ENCODE measurements at regions not wholly inside any gene's neighbourhood (a gene's known extent, or its start where the extent isn't known, plus 50 kb on each side); places are given as distances from the start of the nearest gene placed in this dataset.

DNA sequence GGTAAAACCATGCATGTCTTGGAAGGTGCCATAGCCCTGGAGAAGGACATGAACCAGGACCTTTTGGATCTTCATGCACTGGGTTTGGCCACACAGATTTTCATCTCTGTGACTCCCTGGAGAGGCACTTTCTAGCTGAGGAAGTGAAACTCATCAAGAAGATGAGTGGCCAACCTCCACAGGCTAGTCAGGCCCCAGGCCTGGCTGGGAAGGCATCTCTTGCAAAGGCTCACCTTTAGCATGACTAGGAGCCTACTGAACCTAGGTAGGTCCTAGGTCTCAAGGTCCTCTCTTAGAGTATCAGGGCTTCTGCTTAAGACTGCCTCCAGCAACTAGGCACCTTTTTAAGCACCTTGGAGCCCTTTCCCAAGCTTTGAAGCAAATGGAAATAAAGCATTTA, 1448.7 kb upstream of the ACO1 start:
- TF ChIP-seq KLF13 (tag; IDR thresholded peaks at IDR 0.05; ENCODE audit: borderline replicate concordance, low read depth) (no peak), HNRNPLL (IDR thresholded peaks at IDR 0.05; ENCODE audit: low read depth, low read length, poor library complexity, severe bottlenecking) (no peak), CBX5 (IDR thresholded peaks at IDR 0.05; ENCODE audit: borderline replicate concordance, low read depth) (no peak), HMG20B (CRISPR knock-in tag; IDR thresholded peaks at IDR 0.05) (no peak)
- TF ChIP-seq, protein P1, sequence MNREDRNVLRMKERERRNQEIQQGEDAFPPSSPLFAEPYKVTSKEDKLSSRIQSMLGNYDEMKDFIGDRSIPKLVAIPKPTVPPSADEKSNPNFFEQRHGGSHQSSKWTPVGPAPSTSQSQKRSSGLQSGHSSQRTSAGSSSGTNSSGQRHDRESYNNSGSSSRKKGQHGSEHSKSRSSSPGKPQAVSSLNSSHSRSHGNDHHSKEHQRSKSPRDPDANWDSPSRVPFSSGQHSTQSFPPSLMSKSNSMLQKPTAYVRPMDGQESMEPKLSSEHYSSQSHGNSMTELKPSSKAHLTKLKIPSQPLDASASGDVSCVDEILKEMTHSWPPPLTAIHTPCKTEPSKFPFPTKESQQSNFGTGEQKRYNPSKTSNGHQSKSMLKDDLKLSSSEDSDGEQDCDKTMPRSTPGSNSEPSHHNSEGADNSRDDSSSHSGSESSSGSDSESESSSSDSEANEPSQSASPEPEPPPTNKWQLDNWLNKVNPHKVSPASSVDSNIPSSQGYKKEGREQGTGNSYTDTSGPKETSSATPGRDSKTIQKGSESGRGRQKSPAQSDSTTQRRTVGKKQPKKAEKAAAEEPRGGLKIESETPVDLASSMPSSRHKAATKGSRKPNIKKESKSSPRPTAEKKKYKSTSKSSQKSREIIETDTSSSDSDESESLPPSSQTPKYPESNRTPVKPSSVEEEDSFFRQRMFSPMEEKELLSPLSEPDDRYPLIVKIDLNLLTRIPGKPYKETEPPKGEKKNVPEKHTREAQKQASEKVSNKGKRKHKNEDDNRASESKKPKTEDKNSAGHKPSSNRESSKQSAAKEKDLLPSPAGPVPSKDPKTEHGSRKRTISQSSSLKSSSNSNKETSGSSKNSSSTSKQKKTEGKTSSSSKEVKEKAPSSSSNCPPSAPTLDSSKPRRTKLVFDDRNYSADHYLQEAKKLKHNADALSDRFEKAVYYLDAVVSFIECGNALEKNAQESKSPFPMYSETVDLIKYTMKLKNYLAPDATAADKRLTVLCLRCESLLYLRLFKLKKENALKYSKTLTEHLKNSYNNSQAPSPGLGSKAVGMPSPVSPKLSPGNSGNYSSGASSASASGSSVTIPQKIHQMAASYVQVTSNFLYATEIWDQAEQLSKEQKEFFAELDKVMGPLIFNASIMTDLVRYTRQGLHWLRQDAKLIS (CRISPR knock-in tag; IDR thresholded peaks at IDR 0.05), result no peak
- TF ChIP-seq, protein P2, sequence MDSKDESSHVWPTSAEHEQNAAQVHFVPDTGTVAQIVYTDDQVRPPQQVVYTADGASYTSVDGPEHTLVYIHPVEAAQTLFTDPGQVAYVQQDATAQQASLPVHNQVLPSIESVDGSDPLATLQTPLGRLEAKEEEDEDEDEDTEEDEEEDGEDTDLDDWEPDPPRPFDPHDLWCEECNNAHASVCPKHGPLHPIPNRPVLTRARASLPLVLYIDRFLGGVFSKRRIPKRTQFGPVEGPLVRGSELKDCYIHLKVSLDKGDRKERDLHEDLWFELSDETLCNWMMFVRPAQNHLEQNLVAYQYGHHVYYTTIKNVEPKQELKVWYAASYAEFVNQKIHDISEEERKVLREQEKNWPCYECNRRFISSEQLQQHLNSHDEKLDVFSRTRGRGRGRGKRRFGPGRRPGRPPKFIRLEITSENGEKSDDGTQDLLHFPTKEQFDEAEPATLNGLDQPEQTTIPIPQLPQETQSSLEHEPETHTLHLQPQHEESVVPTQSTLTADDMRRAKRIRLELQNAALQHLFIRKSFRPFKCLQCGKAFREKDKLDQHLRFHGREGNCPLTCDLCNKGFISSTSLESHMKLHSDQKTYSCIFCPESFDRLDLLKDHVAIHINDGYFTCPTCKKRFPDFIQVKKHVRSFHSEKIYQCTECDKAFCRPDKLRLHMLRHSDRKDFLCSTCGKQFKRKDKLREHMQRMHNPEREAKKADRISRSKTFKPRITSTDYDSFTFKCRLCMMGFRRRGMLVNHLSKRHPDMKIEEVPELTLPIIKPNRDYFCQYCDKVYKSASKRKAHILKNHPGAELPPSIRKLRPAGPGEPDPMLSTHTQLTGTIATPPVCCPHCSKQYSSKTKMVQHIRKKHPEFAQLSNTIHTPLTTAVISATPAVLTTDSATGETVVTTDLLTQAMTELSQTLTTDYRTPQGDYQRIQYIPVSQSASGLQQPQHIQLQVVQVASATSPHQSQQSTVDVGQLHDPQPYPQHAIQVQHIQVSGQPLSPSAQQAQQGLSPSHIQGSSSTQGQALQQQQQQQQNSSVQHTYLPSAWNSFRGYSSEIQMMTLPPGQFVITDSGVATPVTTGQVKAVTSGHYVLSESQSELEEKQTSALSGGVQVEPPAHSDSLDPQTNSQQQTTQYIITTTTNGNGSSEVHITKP (IDR thresholded peaks at IDR 0.05; ENCODE audit: partially characterized antibody), result no peak
- TF ChIP-seq, protein P3, sequence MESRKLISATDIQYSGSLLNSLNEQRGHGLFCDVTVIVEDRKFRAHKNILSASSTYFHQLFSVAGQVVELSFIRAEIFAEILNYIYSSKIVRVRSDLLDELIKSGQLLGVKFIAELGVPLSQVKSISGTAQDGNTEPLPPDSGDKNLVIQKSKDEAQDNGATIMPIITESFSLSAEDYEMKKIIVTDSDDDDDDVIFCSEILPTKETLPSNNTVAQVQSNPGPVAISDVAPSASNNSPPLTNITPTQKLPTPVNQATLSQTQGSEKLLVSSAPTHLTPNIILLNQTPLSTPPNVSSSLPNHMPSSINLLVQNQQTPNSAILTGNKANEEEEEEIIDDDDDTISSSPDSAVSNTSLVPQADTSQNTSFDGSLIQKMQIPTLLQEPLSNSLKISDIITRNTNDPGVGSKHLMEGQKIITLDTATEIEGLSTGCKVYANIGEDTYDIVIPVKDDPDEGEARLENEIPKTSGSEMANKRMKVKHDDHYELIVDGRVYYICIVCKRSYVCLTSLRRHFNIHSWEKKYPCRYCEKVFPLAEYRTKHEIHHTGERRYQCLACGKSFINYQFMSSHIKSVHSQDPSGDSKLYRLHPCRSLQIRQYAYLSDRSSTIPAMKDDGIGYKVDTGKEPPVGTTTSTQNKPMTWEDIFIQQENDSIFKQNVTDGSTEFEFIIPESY (CRISPR knock-in tag; IDR thresholded peaks at IDR 0.05), result no peak
- TF ChIP-seq, protein P4, sequence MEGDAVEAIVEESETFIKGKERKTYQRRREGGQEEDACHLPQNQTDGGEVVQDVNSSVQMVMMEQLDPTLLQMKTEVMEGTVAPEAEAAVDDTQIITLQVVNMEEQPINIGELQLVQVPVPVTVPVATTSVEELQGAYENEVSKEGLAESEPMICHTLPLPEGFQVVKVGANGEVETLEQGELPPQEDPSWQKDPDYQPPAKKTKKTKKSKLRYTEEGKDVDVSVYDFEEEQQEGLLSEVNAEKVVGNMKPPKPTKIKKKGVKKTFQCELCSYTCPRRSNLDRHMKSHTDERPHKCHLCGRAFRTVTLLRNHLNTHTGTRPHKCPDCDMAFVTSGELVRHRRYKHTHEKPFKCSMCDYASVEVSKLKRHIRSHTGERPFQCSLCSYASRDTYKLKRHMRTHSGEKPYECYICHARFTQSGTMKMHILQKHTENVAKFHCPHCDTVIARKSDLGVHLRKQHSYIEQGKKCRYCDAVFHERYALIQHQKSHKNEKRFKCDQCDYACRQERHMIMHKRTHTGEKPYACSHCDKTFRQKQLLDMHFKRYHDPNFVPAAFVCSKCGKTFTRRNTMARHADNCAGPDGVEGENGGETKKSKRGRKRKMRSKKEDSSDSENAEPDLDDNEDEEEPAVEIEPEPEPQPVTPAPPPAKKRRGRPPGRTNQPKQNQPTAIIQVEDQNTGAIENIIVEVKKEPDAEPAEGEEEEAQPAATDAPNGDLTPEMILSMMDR (IDR thresholded peaks at IDR 0.05 in 2 of 3, conservative IDR thresholded peaks at IDR 0.05 in 1 of 3; ENCODE audit: insufficient read depth in 2 of 3, low read depth in 1 of 3, low read length in 3 of 3), result no peak
- TF ChIP-seq, protein P5, sequence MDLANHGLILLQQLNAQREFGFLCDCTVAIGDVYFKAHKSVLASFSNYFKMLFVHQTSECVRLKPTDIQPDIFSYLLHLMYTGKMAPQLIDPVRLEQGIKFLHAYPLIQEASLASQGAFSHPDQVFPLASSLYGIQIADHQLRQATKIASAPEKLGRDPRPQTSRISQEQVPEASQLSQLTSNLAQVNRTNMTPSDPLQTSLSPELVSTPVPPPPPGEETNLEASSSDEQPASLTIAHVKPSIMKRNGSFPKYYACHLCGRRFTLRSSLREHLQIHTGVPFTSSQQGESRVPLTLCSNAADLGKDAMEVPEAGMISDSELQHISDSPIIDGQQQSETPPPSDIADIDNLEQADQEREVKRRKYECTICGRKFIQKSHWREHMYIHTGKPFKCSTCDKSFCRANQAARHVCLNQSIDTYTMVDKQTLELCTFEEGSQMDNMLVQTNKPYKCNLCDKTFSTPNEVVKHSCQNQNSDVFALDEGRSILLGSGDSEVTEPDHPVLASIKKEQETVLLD (IDR thresholded peaks at IDR 0.05), result no peak

Data from K562 (cell line).